Progenitor cell of endocrine pancreas (in vitro differentiated cells): ENCODE measurements at regions not wholly inside any gene's neighbourhood (a gene's known extent, or its start where the extent isn't known, plus 50 kb on each side); places are given as distances from the start of the nearest gene placed in this dataset.

ENCODE experiments used
- DNase-seq: peaks from one replicate; pipeline ENCODE4 v3.0.0; 2021; ENCODE audit warnings: low spot score; ENCODE audit not compliant: unreplicated experiment
- H3K27ac Mint-ChIP-seq: 2 replicates; pipeline ENCODE4 v1.8.0; 2021; ENCODE audit warnings: mild to moderate bottlenecking, moderate library complexity, mixed read lengths
- H3K27me3 Mint-ChIP-seq: 2 replicates; pipeline ENCODE4 v1.8.0; 2021; ENCODE audit warnings: mixed read lengths
- H3K36me3 Mint-ChIP-seq: 2 replicates; pipeline ENCODE4 v1.8.0; 2022; ENCODE audit warnings: mixed read lengths; ENCODE audit not compliant: insufficient read depth
- H3K4me1 Mint-ChIP-seq: 2 replicates; pipeline ENCODE4 v1.8.0; 2021; ENCODE audit warnings: low read depth, mixed read lengths
- H3K4me3 Mint-ChIP-seq: 2 replicates; pipeline ENCODE4 v1.8.0; 2021; ENCODE audit warnings: low read depth, mild to moderate bottlenecking, moderate library complexity, mixed read lengths
- H3K9me3 Mint-ChIP-seq: 2 replicates; pipeline ENCODE4 v1.8.0; 2021; ENCODE audit warnings: low read depth, mixed read lengths
- TF ChIP-seq, protein P1 (sequence below): fragments of 200-600 bp; sonication (generic); IDR thresholded peaks from one replicate; pipeline ENCODE4 v1.5.0; 2021; ENCODE audit warnings: antibody characterized with exemption, mild to moderate bottlenecking; ENCODE audit not compliant: unreplicated experiment

DNA sequence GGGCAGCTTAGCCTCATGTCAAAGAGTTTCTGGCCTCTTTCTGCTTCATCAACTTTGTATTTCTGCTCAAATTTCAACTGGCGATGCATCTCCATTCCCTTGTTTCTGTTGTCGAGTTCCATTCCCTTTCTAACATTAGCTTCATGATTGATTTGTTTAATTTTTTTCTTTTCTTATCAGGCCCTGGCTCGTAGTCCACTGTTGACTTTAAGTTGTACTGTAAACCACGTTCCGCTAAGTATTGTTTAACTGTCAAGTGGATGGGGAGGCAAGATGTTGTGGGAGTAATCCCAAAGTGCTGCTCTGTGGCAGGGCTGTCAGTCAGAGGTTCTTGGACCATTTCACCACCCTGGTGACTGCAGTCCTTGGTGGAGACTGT, 309.1 kb downstream of the PSAT1 start:
- H3K36me3 Mint-ChIP-seq, result no peaks in the 10 kb centered on the region

DNA sequence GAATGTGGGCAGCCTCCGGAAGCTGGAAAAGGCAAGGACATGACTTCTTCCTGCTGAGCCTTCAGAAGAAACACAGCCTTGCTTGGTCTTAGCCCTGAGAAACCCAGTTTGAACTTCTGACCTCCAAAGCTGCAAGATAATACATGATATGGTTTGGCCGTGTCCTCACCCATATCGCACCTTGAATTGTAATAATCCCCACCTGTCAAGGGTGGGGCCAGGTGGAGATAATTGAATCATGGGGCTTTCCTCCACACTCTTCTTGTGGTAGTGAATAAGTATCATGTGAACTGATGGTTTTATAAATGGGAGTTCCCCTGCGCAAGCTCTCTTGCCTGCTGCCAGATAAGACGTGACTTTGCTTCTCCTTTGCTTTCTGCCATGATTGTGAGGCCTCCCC, 310.9 kb downstream of the PSAT1 start:
- no peak for DNase-seq

More for the DNA sequence above, 309.1 kb downstream of the PSAT1 start:
- H3K4me1 Mint-ChIP-seq, result peaks cover 13% of the 10 kb centered on the region
- H3K27me3 Mint-ChIP-seq, result peaks cover 31% of the 10 kb centered on the region
- H3K27ac Mint-ChIP-seq, result no peak overlapping the region
- no peak for DNase-seq
- no peaks in the 10 kb centered on the region for H3K9me3 Mint-ChIP-seq
- H3K4me3 Mint-ChIP-seq, result no peak overlapping the region
- TF ChIP-seq, protein P1, sequence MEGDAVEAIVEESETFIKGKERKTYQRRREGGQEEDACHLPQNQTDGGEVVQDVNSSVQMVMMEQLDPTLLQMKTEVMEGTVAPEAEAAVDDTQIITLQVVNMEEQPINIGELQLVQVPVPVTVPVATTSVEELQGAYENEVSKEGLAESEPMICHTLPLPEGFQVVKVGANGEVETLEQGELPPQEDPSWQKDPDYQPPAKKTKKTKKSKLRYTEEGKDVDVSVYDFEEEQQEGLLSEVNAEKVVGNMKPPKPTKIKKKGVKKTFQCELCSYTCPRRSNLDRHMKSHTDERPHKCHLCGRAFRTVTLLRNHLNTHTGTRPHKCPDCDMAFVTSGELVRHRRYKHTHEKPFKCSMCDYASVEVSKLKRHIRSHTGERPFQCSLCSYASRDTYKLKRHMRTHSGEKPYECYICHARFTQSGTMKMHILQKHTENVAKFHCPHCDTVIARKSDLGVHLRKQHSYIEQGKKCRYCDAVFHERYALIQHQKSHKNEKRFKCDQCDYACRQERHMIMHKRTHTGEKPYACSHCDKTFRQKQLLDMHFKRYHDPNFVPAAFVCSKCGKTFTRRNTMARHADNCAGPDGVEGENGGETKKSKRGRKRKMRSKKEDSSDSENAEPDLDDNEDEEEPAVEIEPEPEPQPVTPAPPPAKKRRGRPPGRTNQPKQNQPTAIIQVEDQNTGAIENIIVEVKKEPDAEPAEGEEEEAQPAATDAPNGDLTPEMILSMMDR, result no peak

GRCh38 chr9:78609450-78609849, 312.5 kb downstream of the PSAT1 start:
- peaks cover 13% of the 10 kb centered on the region for H3K4me1 Mint-ChIP-seq
- no peak overlapping the region for H3K4me3 Mint-ChIP-seq
- H3K9me3 Mint-ChIP-seq, result no peaks in the 10 kb centered on the region
- no peak overlapping the region for H3K27ac Mint-ChIP-seq
- TF ChIP-seq, protein P1, result no peak
- DNase-seq, result no peak
- peaks cover 32% of the 10 kb centered on the region for H3K27me3 Mint-ChIP-seq
- no peaks in the 10 kb centered on the region for H3K36me3 Mint-ChIP-seq

More for the DNA sequence above, 310.9 kb downstream of the PSAT1 start:
- TF ChIP-seq, protein P1, result no peak
- H3K27me3 Mint-ChIP-seq, result peaks cover 36% of the 10 kb centered on the region
- H3K27ac Mint-ChIP-seq, result no peak overlapping the region
- no peaks in the 10 kb centered on the region for H3K36me3 Mint-ChIP-seq
- H3K9me3 Mint-ChIP-seq, result no peaks in the 10 kb centered on the region
- H3K4me1 Mint-ChIP-seq, result peaks cover 13% of the 10 kb centered on the region
- no peak overlapping the region for H3K4me3 Mint-ChIP-seq

DNA sequence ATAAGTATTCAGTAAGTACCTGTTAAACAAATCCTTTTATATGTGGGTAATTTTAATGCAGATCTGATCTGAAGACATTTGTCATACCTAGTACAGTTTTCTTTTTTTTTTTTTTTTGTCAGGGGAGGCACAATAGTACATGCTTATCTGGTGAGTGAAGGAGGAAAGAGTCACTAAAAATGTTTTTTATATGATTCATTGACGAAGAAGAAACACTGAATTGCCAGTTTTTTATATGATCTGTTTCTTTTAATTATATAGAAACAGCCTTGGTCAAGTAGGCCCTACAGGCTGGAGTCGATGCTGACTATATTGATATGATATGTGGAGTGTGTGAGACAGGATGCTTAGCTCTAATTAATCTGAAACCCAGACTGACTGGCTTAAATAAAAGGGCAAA, 315.2 kb downstream of the PSAT1 start:
- no peak overlapping the region for H3K4me3 Mint-ChIP-seq
- peaks cover 28% of the 10 kb centered on the region for H3K27me3 Mint-ChIP-seq
- H3K27ac Mint-ChIP-seq, result no peak overlapping the region
- H3K4me1 Mint-ChIP-seq, result no peaks in the 10 kb centered on the region
- no peak for DNase-seq
- no peaks in the 10 kb centered on the region for H3K9me3 Mint-ChIP-seq
- H3K36me3 Mint-ChIP-seq, result no peaks in the 10 kb centered on the region
- TF ChIP-seq, protein P1, result no peak

- no peaks in the 10 kb centered on the region for H3K9me3 Mint-ChIP-seq
- TF ChIP-seq, protein P1, result no peak
- H3K4me3 Mint-ChIP-seq, result no peak overlapping the region
- no peaks in the 10 kb centered on the region for H3K4me1 Mint-ChIP-seq
- DNase-seq, result no peak
- peaks cover 27% of the 10 kb centered on the region for H3K27me3 Mint-ChIP-seq
- no peak overlapping the region for H3K27ac Mint-ChIP-seq
- no peaks in the 10 kb centered on the region for H3K36me3 Mint-ChIP-seq
Observed at GRCh38 chr9:78613006-78613405, 316.1 kb downstream of the PSAT1 start.

DNA sequence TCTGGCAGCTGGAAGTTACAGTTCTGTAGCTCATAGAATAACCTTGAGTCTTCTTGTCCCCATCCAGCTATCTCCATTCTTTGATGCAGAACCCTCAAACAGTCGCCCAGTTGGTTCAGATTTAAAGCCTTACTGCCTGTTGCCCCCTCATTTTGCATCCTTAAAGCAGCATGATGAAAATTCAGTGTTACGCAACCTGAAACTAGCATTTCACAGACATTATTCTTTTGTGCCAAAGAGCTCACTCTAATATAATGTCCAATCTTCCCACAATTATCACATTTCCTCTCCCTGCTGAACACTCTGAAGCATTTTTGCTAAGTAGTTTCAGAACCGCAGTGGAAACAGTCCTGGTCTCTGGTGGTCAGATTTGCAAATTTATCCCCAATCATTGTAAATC, 318.0 kb downstream of the PSAT1 start:
- Mint-ChIP-seq H3K9me3 (no peaks in the 10 kb centered on the region), H3K4me1 (no peaks in the 10 kb centered on the region), H3K36me3 (no peaks in the 10 kb centered on the region), H3K27me3 (peaks cover 25% of the 10 kb centered on the region), H3K4me3 (no peak overlapping the region), H3K27ac (no peak overlapping the region)
- DNase-seq, result no peak
- TF ChIP-seq, protein P1, result no peak
